ENCODE measurements at regions not wholly inside any gene's neighbourhood (a gene's known extent, or its start where the extent isn't known, plus 50 kb on each side); places are given as distances from the start of the nearest gene placed in this dataset.

DNA sequence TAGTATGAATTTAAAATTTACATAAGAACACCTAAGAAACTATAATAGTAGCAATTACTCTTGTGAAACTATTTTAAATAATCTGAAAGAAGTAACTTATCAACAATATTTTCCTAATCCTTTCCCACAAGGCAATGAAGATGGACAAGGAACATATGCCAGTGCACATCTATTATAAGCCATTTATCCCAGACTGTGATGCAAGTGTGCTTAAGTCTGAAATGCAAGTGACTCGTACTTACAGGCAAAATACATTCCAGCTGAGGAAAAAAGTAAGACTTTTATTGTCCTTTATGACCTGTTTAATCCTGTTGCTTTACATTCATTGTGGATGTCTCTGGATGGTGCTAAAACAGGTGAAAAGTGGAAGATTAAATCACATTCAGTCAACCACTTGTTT, 709.4 kb downstream of the ZNF385D start:
- no peaks in the 10 kb centered on the region for H3K4me1 ChIP-seq (ENCODE audit: insufficient read depth, low read length)
- Mint-ChIP-seq H3K4me1 (ENCODE audit: low read depth) (no peaks in the 10 kb centered on the region), H3K27ac (no peak overlapping the region), H3K9me3 (peaks cover 2% of the 10 kb centered on the region), H3K36me3 (ENCODE audit: low read depth) (no peaks in the 10 kb centered on the region), H3K4me3 (no peak overlapping the region), H3K27me3 (no peaks in the 10 kb centered on the region)
- intact Hi-C loops (cut with DNase I, micrococcal nuclease), result no loop called here
- H3K36me3 ChIP-seq (ENCODE audit: insufficient read depth, low read length), result no peaks in the 10 kb centered on the region
- DNase-seq (no peak), ATAC-seq (ENCODE audit: poor library complexity) (no peak)
- no peaks in the 10 kb centered on the region for H3K27me3 ChIP-seq (ENCODE audit: control insufficient read depth in 1 of 2, insufficient read depth in 2 of 2, low read length in 2 of 2)
- peaks cover 5% of the 10 kb centered on the region in 2 experiments for H3K9me3 ChIP-seq (ENCODE audit: control insufficient read depth in 1 of 2, insufficient read depth in 1 of 2, low read length in 2 of 2)
- no peak overlapping the region for H3K4me3 ChIP-seq (ENCODE audit: low read length)
- H3K27ac ChIP-seq (ENCODE audit: low read depth in 1 of 2, low read length in 2 of 2), result no peak overlapping the region
- CTCF ChIA-PET, result no interaction called here
- POLR2A ChIA-PET, result no interaction called here
- TF ChIP-seq, protein P1, sequence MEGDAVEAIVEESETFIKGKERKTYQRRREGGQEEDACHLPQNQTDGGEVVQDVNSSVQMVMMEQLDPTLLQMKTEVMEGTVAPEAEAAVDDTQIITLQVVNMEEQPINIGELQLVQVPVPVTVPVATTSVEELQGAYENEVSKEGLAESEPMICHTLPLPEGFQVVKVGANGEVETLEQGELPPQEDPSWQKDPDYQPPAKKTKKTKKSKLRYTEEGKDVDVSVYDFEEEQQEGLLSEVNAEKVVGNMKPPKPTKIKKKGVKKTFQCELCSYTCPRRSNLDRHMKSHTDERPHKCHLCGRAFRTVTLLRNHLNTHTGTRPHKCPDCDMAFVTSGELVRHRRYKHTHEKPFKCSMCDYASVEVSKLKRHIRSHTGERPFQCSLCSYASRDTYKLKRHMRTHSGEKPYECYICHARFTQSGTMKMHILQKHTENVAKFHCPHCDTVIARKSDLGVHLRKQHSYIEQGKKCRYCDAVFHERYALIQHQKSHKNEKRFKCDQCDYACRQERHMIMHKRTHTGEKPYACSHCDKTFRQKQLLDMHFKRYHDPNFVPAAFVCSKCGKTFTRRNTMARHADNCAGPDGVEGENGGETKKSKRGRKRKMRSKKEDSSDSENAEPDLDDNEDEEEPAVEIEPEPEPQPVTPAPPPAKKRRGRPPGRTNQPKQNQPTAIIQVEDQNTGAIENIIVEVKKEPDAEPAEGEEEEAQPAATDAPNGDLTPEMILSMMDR (IDR thresholded peaks at IDR 0.05), result no peak

DNA sequence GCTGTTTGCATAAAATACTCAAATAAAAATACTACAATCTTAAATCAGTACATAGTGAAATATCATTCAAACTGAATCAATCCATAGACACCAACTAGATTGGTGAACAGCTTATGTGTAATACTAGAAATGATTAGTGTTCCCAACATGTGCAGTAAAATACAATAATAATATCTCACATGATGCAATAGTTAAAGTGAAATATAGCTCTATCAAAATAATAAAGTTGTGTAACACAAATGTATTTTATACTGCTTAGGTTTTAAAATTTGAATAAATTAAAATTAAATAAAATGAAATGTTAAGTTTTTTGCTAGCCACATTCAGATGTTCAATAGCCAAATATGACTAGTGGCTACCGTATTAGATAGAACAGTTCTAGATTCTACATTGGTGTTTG, 714.1 kb downstream of the ZNF385D start:
- ATAC-seq (ENCODE audit: poor library complexity) (no peak), DNase-seq (no peak)
- H3K27ac Mint-ChIP-seq, result no peak overlapping the region
- CTCF ChIA-PET, result no interaction called here
- Histone ChIP-seq H3K9me3 (ENCODE audit: control insufficient read depth in 1 of 2, insufficient read depth in 1 of 2, low read length in 2 of 2) (peaks cover 0 to 9% of the 10 kb centered on the region in 2 experiments), H3K4me1 (ENCODE audit: insufficient read depth, low read length) (no peaks in the 10 kb centered on the region), H3K4me3 (ENCODE audit: low read length) (no peak overlapping the region), H3K27ac (ENCODE audit: low read depth in 1 of 2, low read length in 2 of 2) (no peak overlapping the region), H3K36me3 (ENCODE audit: insufficient read depth, low read length) (no peaks in the 10 kb centered on the region), H3K27me3 (ENCODE audit: control insufficient read depth in 1 of 2, insufficient read depth in 2 of 2, low read length in 2 of 2) (no peaks in the 10 kb centered on the region)
- POLR2A ChIA-PET, result no interaction called here
- TF ChIP-seq, protein P1 (IDR thresholded peaks at IDR 0.05), result no peak
- intact Hi-C loops (cut with DNase I, micrococcal nuclease), result no loop called here
- H3K4me3 Mint-ChIP-seq, result no peak overlapping the region
- H3K9me3 Mint-ChIP-seq, result peaks cover 7% of the 10 kb centered on the region
- H3K36me3 Mint-ChIP-seq (ENCODE audit: low read depth), result no peaks in the 10 kb centered on the region
- H3K27me3 Mint-ChIP-seq, result no peaks in the 10 kb centered on the region
- H3K4me1 Mint-ChIP-seq (ENCODE audit: low read depth), result no peaks in the 10 kb centered on the region

DNA sequence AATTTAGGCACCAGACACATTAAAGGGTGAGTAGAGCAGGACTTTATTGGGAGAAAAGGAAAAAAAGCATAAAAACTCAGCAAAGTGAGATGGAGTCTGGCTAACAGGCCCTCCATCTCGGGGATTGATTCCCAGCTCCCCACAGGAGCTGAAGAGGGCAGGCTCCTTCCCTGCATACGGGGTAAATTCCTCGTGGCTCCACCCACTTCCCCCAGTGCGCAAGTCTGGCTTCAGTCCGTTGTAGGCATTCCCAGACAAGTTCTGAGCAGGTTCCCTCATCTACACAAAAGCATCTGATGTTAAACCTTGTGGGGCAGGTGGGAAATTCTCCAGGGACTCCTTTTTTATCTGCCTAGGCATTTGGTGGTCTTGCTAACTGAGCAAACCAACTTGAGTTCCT, 722.6 kb downstream of the ZNF385D start:
- TF ChIP-seq, protein P1 (IDR thresholded peaks at IDR 0.05), result no peak
- H3K27ac Mint-ChIP-seq, result no peak overlapping the region
- Histone ChIP-seq H3K4me3 (ENCODE audit: low read length) (no peak overlapping the region), H3K9me3 (ENCODE audit: control insufficient read depth in 1 of 2, insufficient read depth in 1 of 2, low read length in 2 of 2) (no peaks in the 10 kb centered on the region), H3K36me3 (ENCODE audit: insufficient read depth, low read length) (no peaks in the 10 kb centered on the region), H3K27ac (ENCODE audit: low read depth in 1 of 2, low read length in 2 of 2) (no peak overlapping the region), H3K4me1 (ENCODE audit: insufficient read depth, low read length) (no peaks in the 10 kb centered on the region), H3K27me3 (ENCODE audit: control insufficient read depth in 1 of 2, insufficient read depth in 2 of 2, low read length in 2 of 2) (no peaks in the 10 kb centered on the region)
- peaks cover 6% of the 10 kb centered on the region for H3K9me3 Mint-ChIP-seq
- H3K4me1 Mint-ChIP-seq (ENCODE audit: low read depth), result no peaks in the 10 kb centered on the region
- H3K4me3 Mint-ChIP-seq, result no peak overlapping the region
- DNase-seq (no peak), ATAC-seq (ENCODE audit: poor library complexity) (no peak)
- no peaks in the 10 kb centered on the region for H3K27me3 Mint-ChIP-seq
- ChIA-PET POLR2A (no interaction called here), CTCF (interaction anchor here (0.7 kb wide), 1 partner anchor 1733 kb away, joined by 3 read pairs; no protein-coding TSS in a partner anchor)
- intact Hi-C loops (cut with DNase I, micrococcal nuclease), result no loop called here
- no peaks in the 10 kb centered on the region for H3K36me3 Mint-ChIP-seq (ENCODE audit: low read depth)
